ENCODE measurements at regions not wholly inside any gene's neighbourhood (a gene's known extent, or its start where the extent isn't known, plus 50 kb on each side); places are given as distances from the start of the nearest gene placed in this dataset.

DNA sequence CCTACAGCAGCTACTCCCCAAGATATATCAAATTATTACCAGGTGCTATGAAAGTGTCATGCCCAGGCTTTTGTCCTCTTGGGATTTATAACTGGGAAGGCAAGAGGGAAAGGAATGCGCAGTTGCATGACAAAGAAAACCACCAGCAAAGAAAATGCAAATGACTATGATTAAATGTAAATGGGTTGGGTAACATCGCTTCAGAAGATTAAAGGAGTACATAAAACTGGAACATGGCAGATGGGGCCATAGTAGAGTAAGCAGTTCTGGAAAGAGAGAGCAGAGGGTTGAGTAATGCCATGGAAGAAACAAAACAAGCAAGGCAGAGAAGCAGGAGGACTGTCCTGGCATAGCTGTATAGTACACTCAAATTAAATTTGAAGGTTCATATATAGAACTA, 493.1 kb downstream of the NOVA1 start:
- intact Hi-C loops (cut with DNase I) = no loop called here
- Histone ChIP-seq H3K27me3 (no peaks in the 10 kb centered on the region), H3K9me3 (no peaks in the 10 kb centered on the region), H3K27ac (no peak overlapping the region), H3K4me3 (replicated peaks in 1 of 3) (no peak overlapping the region), H3K36me3 (no peaks in the 10 kb centered on the region), H3K4me1 (no peaks in the 10 kb centered on the region)
- no peak for DNase-seq
- WGBS, 2 donors = 93 to 97% methylated on average over 2 of the region's 2 CpGs
- no peak for TF ChIP-seq POLR2A (IDR thresholded peaks at IDR 0.05)
- TF ChIP-seq, protein P1, sequence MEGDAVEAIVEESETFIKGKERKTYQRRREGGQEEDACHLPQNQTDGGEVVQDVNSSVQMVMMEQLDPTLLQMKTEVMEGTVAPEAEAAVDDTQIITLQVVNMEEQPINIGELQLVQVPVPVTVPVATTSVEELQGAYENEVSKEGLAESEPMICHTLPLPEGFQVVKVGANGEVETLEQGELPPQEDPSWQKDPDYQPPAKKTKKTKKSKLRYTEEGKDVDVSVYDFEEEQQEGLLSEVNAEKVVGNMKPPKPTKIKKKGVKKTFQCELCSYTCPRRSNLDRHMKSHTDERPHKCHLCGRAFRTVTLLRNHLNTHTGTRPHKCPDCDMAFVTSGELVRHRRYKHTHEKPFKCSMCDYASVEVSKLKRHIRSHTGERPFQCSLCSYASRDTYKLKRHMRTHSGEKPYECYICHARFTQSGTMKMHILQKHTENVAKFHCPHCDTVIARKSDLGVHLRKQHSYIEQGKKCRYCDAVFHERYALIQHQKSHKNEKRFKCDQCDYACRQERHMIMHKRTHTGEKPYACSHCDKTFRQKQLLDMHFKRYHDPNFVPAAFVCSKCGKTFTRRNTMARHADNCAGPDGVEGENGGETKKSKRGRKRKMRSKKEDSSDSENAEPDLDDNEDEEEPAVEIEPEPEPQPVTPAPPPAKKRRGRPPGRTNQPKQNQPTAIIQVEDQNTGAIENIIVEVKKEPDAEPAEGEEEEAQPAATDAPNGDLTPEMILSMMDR (IDR thresholded peaks at IDR 0.05) = no peak

DNA sequence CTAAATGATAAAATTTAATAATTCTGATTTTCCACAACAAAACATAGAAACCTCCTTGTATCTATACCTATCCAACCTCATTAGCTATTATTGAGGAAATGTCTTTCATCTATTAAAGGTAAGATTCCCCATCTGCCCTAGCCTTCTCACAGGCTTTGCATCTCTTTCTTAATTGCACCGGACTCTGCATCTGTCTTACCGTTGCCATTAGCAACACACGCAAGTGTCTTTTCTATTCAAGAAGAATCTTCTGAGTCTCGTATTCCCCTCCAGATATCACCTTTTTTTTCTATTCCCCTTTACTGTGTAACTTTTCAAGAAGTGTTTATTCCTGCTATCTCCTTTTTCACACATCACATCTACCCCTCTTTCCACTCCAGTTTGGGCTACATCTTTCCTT, 500.0 kb downstream of the NOVA1 start:
- intact Hi-C loops (cut with DNase I) = no loop called here
- Histone ChIP-seq H3K4me1 (no peaks in the 10 kb centered on the region), H3K9me3 (no peaks in the 10 kb centered on the region), H3K27ac (no peak overlapping the region), H3K36me3 (no peaks in the 10 kb centered on the region), H3K27me3 (no peaks in the 10 kb centered on the region), H3K4me3 (replicated peaks in 1 of 3) (no peak overlapping the region)
- TF ChIP-seq POLR2A (IDR thresholded peaks at IDR 0.05) = no peak
- TF ChIP-seq, protein P1 (IDR thresholded peaks at IDR 0.05) = no peak
- DNase-seq = no peak
- WGBS, 2 donors = 62 to 64% methylated on average over 4 of the region's 4 CpGs

DNA sequence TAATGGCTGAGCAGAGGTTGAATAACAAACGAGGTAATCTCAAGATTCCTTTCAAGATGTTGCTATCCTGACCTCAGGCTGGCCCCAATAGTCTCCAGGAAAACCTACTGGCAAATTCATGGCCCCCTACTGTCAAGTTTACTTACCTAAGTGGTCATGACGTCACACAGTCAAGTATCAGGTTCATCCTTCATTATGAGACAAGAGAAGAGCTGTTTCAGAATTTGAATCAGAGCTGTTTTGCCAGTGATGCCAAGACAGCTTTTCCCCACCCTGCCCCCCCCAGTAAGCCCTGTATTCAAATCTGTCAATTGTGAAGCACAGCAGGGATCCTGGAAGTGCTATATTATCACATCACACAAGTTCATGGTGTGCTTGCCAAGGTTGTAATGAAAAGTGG, 509.6 kb downstream of the NOVA1 start:
- TF ChIP-seq POLR2A (IDR thresholded peaks at IDR 0.05) = no peak
- TF ChIP-seq, protein P1 (IDR thresholded peaks at IDR 0.05) = no peak
- H3K27ac ChIP-seq = no peak overlapping the region
- H3K36me3 ChIP-seq = no peaks in the 10 kb centered on the region
- intact Hi-C loops (cut with DNase I) = no loop called here
- H3K9me3 ChIP-seq = no peaks in the 10 kb centered on the region
- H3K4me3 ChIP-seq (replicated peaks in 1 of 3) = no peak overlapping the region
- DNase-seq = no peak
- H3K4me1 ChIP-seq = no peaks in the 10 kb centered on the region
- no peaks in the 10 kb centered on the region for H3K27me3 ChIP-seq
- 22 to 25% methylated on average over 2 of the region's 2 CpGs for WGBS, 2 donors

DNA sequence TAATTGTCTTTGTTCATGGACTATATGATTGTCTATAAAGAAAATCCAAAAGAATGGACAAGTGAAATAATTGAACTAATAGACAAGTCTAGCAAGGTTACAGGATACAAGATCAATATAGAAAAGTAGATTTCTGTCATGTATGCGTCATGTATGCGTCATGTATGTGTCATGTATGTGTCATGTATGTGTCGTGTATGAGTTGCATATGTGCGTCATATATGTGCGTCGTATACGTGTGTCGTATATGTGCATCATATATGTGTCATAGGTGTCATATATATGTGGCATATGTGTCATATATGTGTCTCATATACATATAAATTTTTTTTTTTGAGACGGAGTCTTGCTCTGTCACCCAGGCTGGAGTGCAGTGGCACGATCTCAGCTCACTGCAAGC, 516.8 kb downstream of the NOVA1 start:
- Histone ChIP-seq H3K4me1 (no peaks in the 10 kb centered on the region), H3K4me3 (replicated peaks in 1 of 3) (no peak overlapping the region), H3K36me3 (no peaks in the 10 kb centered on the region), H3K27ac (no peak overlapping the region), H3K9me3 (no peaks in the 10 kb centered on the region), H3K27me3 (no peaks in the 10 kb centered on the region)
- no peak for DNase-seq
- TF ChIP-seq, protein P1 (IDR thresholded peaks at IDR 0.05) = no peak
- no peak for TF ChIP-seq POLR2A (IDR thresholded peaks at IDR 0.05)
- 86 to 87% methylated on average over 10 of the region's 10 CpGs for WGBS, 2 donors
- intact Hi-C loops (cut with DNase I) = no loop called here

DNA sequence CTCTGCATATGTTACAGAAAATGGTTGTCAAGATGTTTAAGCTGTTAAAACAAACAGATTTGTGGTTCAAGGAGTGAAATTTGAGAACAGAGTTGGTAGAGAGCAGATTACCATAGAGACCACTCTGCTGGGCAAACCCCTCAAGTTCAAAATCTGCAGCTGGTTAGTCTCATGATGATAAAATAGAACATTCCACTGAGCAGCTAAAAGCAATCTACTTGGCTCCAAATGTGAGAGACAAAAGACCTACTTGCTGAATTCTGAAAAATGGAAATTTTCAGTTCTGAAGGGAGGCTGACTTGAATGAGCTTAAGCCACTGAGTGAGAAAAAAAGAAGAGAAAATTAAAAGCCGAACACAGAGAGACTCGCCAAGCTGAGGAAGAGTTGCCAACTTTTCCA, 519.3 kb downstream of the NOVA1 start:
- intact Hi-C loops (cut with DNase I) = no loop called here
- no peak for DNase-seq
- Histone ChIP-seq H3K27ac (no peak overlapping the region), H3K27me3 (no peaks in the 10 kb centered on the region), H3K4me1 (no peaks in the 10 kb centered on the region), H3K4me3 (replicated peaks in 1 of 3) (no peak overlapping the region), H3K36me3 (no peaks in the 10 kb centered on the region), H3K9me3 (no peaks in the 10 kb centered on the region)
- TF ChIP-seq, protein P1 (IDR thresholded peaks at IDR 0.05) = no peak
- no peak for TF ChIP-seq POLR2A (IDR thresholded peaks at IDR 0.05)
- 33 to 41% methylated on average over 2 of the region's 2 CpGs for WGBS, 2 donors
